Karpas-422 (cell line): ENCODE measurements at regions not wholly inside any gene's neighbourhood (a gene's known extent, or its start where the extent isn't known, plus 50 kb on each side); places are given as distances from the start of the nearest gene placed in this dataset.

Experiments used
- DNase-seq: peaks from one replicate; pipeline ENCODE4 v3.0.0-alpha.2; 2015
- H2AFZ ChIP-seq: fragments of 200-600 bp; sonication (generic); 2 replicates; pipeline ENCODE4 v1.6.1; 2014; ENCODE audit warnings: antibody characterized with exemption, low read length, mixed read lengths
- H3K27ac ChIP-seq: fragments of 200-600 bp; sonication (generic); 2 replicates; pipeline ENCODE4 v1.5.1; 2014; ENCODE audit warnings: mild to moderate bottlenecking, low read length, moderate library complexity
- H3K27me3 ChIP-seq: fragments of 200-600 bp; sonication (generic); 2 replicates; pipeline ENCODE4 v1.6.1; 2014; ENCODE audit warnings: low read length, mixed read lengths
- H3K36me3 ChIP-seq: fragments of 200-600 bp; sonication (generic); 2 replicates; pipeline ENCODE4 v1.6.1; 2014; ENCODE audit warnings: low read length, mixed read lengths; ENCODE audit not compliant: insufficient read depth
- H3K4me1 ChIP-seq: fragments of 200-600 bp; sonication (generic); 2 replicates; pipeline ENCODE4 v1.6.1; 2014; ENCODE audit warnings: mild to moderate bottlenecking, low read length, mixed read lengths
- H3K4me2 ChIP-seq: fragments of 200-600 bp; sonication (generic); 2 replicates; pipeline ENCODE4 v1.6.1; 2014; ENCODE audit warnings: low read length, low read depth, mild to moderate bottlenecking; ENCODE audit not compliant: poor library complexity, severe bottlenecking
- H3K4me3 ChIP-seq: fragments of 200-600 bp; sonication (generic); 2 replicates; pipeline ENCODE4 v1.5.1; 2014; ENCODE audit warnings: mild to moderate bottlenecking, antibody characterized with exemption, low read length, mixed read lengths
- H3K79me2 ChIP-seq: fragments of 200-600 bp; sonication (generic); 2 replicates; pipeline ENCODE4 v1.6.1; 2014; ENCODE audit warnings: mild to moderate bottlenecking, low read length, mixed read lengths
- H3K9ac ChIP-seq: fragments of 200-600 bp; sonication (generic); 2 replicates; pipeline ENCODE4 v1.6.0; 2014; ENCODE audit warnings: low read length
- H3K9me2 ChIP-seq: fragments of 200-600 bp; sonication (generic), shearing (Covaris generic); replicated peaks from 2 replicates; pipeline ENCODE4 v1.6.0; 2014; ENCODE audit warnings: mild to moderate bottlenecking, low read length, moderate library complexity; ENCODE audit not compliant: insufficient read depth
- H3K9me3 ChIP-seq: fragments of 300-700, 200-600 bp; sonication (generic); 2 replicates; pipeline ENCODE4 v1.6.1; 2014; ENCODE audit warnings: low read length, mixed read lengths
- H4K20me1 ChIP-seq: fragments of 200-600 bp; sonication (generic); 2 replicates; pipeline ENCODE4 v1.6.1; 2014; ENCODE audit warnings: mild to moderate bottlenecking, antibody characterized with exemption, low read length, low read depth; ENCODE audit not compliant: insufficient read depth

DNA sequence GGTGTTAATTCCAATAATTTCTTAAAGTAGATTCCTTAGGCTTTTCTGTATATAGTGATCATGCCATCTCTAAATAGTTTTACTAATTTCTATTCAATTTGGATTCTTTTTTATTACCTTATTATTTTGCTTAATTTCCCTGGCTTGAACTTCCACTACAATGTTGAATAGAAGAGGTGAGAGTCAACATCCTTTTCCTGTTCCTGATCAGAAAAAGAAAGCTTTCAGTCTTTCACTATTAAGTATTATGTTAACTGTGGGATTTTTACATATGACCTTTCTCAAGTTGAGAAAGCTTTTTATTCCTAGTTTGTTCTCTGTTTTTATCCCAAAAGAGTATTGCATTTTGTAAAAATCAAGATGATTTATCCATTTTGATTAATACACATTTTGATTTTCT is 574.5 kb upstream of the TLE4 start:
- no peak overlapping the region for H3K9ac ChIP-seq
- H2AFZ ChIP-seq: no peak overlapping the region
- H3K36me3 ChIP-seq: no peaks in the 10 kb centered on the region
- DNase-seq: peak; percentile 2
- H3K79me2 ChIP-seq: no peaks in the 10 kb centered on the region
- no peaks in the 10 kb centered on the region for H3K9me2 ChIP-seq
- no peaks in the 10 kb centered on the region for H3K9me3 ChIP-seq
- H3K27me3 ChIP-seq: no peaks in the 10 kb centered on the region
- H4K20me1 ChIP-seq: no peaks in the 10 kb centered on the region
- no peaks in the 10 kb centered on the region for H3K4me1 ChIP-seq
- H3K4me2 ChIP-seq: no peak overlapping the region
- no peak overlapping the region for H3K27ac ChIP-seq
- no peak overlapping the region for H3K4me3 ChIP-seq

DNA sequence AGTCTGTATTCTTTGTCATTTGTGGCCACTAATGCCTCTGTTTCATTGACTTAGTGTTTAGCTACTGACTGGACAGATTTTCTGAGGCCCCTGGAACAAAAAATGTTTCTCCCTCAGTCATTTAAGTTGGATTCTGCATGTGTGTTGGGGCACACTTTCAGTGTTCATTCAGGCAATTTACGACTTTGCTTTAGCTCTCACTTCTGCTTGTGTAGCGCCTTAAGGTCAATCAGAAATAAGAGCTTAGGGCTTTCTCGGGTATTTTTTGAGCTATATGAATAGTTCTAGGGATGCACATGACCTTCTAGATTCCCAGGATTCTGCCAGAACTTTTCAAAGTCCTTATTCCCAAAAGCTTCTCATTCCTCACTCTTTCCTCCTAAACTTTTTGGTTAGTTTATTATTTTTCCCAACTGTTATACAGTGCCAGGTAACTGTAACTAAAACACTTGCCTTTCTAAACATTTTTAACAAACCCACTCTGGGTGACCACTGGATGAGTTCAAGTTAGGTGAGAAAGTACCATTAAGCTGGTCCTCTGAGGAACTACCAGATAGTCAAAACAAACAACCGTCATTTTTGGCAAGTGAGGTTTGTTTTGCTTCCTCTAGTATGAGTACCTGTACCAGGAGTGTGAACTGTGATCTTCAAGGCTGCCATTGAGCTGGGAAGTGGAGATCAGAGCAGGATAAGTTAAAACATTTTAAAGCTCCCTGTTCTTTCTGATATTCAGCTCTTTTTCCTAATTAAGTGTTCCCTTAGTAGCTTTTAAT is 571.3 kb upstream of the TLE4 start:
- no peaks in the 10 kb centered on the region for H3K36me3 ChIP-seq
- DNase-seq: peak; percentile 22
- H3K9me3 ChIP-seq: no peaks in the 10 kb centered on the region
- H3K27me3 ChIP-seq: no peaks in the 10 kb centered on the region
- H4K20me1 ChIP-seq: no peaks in the 10 kb centered on the region
- H3K4me2 ChIP-seq: no peak overlapping the region
- no peak overlapping the region for H3K4me3 ChIP-seq
- H3K27ac ChIP-seq: no peak overlapping the region
- H3K9me2 ChIP-seq: no peaks in the 10 kb centered on the region
- H2AFZ ChIP-seq: no peak overlapping the region
- H3K9ac ChIP-seq: no peak overlapping the region
- no peaks in the 10 kb centered on the region for H3K79me2 ChIP-seq
- no peaks in the 10 kb centered on the region for H3K4me1 ChIP-seq

DNA sequence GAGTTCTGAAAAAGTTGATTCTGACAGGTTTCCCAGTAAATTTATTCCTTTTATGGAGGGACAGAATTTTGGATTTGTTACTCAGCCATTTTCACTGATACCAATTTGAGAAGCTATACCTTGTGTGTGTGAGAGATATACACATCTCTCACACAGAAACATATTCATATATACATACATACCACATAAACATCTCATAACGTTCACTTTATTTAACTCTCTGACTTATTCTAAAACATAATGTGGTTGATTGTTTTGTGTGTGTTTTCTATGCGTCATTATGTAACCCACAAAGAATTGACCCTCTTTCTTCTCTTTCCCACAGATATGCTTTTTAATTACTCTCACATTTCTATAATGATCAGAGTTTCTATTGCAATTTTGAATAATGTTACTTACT is 570.8 kb upstream of the TLE4 start:
- Histone ChIP-seq H3K4me1 (no peaks in the 10 kb centered on the region), H3K4me2 (no peak overlapping the region), H3K79me2 (no peaks in the 10 kb centered on the region), H3K27ac (no peak overlapping the region), H3K9ac (no peak overlapping the region), H3K36me3 (no peaks in the 10 kb centered on the region), H3K27me3 (no peaks in the 10 kb centered on the region), H3K9me3 (no peaks in the 10 kb centered on the region), H2AFZ (no peak overlapping the region), H4K20me1 (no peaks in the 10 kb centered on the region), H3K4me3 (no peak overlapping the region), H3K9me2 (no peaks in the 10 kb centered on the region)
- no peak for DNase-seq

DNA sequence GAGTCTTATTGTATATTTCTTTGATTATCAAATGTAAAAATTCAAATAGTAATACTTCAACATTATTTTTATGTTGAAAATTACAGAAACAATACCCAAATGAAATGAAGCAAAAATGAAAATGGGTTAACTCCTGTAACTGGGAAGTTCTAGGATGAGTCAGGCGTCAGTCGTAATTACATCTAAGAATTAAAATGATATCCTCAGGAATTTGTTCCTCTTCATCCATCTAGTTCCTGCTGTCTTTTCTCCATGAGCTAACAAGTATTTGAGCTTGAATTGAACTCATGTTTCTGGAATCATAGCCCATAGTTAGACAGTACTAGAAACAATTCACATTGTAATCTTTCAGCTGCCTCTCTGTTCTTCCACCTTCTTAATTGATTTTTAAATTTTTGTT is 568.3 kb upstream of the TLE4 start:
- Histone ChIP-seq H2AFZ (no peak overlapping the region), H3K9me2 (no peaks in the 10 kb centered on the region), H3K27ac (no peak overlapping the region), H3K4me3 (no peak overlapping the region), H3K9me3 (no peaks in the 10 kb centered on the region), H3K9ac (no peak overlapping the region), H3K27me3 (no peaks in the 10 kb centered on the region), H3K4me2 (no peak overlapping the region), H3K79me2 (no peaks in the 10 kb centered on the region), H4K20me1 (no peaks in the 10 kb centered on the region), H3K4me1 (no peaks in the 10 kb centered on the region), H3K36me3 (no peaks in the 10 kb centered on the region)
- no peak for DNase-seq

DNA sequence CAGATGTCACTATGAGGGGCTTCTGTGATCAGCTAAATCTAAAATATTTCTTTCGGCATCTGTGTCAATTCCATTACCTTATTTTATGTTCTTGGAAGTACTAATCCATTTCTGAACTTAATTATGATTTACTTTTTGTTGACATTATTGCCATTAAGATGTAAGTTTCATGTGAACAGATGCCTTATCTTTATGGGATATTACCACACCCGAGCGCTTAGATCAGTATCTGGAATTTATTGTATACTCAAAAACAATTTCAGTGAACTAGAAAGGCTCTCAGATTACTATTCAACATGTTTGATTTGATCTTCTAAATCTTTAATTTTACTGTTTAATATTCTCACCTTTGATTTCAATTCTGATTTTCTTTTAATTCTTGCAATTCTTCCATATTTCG is 567.7 kb upstream of the TLE4 start:
- H3K4me2 ChIP-seq: no peak overlapping the region
- H3K9ac ChIP-seq: no peak overlapping the region
- H3K27me3 ChIP-seq: no peaks in the 10 kb centered on the region

DNA sequence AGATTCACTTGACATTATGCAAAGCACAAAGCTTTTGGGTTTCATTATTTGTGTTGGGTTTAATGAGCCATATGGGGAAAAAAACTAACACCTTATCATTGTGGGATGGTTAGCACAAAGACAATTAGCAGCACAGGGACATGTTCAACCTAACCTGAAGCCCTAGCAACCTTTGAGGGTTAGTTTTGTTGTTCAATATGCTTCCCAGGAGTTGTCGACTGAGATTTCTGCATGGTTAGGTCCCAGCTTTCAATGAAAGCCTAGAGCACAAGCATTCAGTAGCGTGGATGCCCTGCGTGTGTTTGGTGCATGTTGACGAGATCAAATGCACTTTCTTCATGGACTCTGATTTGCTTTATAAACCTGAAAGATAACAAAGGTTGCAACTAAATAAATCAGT is 565.2 kb upstream of the TLE4 start:
- H3K9ac ChIP-seq: no peak overlapping the region
- H3K27me3 ChIP-seq: 0 out of 2 replicates have a peak, but pooled peaks cover 3% of the 10 kb centered on the region
- H3K4me3 ChIP-seq: no peak overlapping the region
- H3K4me2 ChIP-seq: no peak overlapping the region
- H3K79me2 ChIP-seq: no peaks in the 10 kb centered on the region
- no peaks in the 10 kb centered on the region for H3K9me2 ChIP-seq
- no peak overlapping the region for H3K27ac ChIP-seq
- H4K20me1 ChIP-seq: no peaks in the 10 kb centered on the region
- no peak for DNase-seq
- H3K36me3 ChIP-seq: no peaks in the 10 kb centered on the region
- H2AFZ ChIP-seq: no peak overlapping the region
- no peaks in the 10 kb centered on the region for H3K4me1 ChIP-seq
- no peaks in the 10 kb centered on the region for H3K9me3 ChIP-seq

More for the DNA sequence above, 567.7 kb upstream of the TLE4 start:
- H3K27ac ChIP-seq: no peak overlapping the region
- no peaks in the 10 kb centered on the region for H3K79me2 ChIP-seq
- H4K20me1 ChIP-seq: no peaks in the 10 kb centered on the region
- H2AFZ ChIP-seq: no peak overlapping the region
- no peaks in the 10 kb centered on the region for H3K9me2 ChIP-seq
- H3K36me3 ChIP-seq: no peaks in the 10 kb centered on the region
- no peak for DNase-seq
- no peak overlapping the region for H3K4me3 ChIP-seq
- no peaks in the 10 kb centered on the region for H3K9me3 ChIP-seq
- H3K4me1 ChIP-seq: no peaks in the 10 kb centered on the region

DNA sequence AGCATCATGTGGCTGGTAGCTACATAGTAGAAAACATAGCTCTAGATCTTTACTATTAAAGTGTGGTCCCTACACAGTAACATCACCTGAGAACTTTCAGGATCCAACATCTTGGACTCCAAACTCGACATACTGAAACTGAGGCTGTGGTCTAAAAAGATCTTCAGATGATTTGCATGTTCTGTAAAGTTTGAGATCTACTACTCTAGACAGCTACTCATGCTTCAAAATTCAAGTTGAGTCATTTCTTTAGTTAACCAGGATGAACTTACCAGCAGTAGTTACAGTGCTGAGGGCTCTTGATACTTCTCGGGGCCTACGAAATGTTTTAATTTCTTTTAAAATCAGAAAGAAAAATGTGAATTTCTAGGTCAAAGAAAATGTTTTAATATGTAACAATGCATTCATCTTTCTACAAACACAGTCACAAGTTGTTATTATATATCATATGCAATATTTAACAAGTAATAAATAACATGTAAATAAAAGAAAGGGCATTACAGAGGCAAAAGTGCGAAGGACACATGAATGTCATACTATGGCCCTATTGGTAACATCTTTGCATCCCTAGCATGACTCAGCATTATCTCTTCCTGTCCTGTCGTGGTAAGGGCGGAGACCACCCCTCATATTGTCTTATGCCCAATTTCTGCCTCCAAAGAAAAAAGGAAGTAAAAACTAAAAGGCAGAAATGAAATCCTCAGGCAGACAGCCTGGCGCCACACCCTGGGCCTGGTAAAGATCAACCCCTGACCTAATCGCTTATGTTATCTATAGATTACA is 563.9 kb upstream of the TLE4 start:
- no peaks in the 10 kb centered on the region for H3K9me2 ChIP-seq
- no peak overlapping the region for H2AFZ ChIP-seq
- no peak overlapping the region for H3K27ac ChIP-seq
- no peaks in the 10 kb centered on the region for H3K9me3 ChIP-seq
- no peaks in the 10 kb centered on the region for H3K36me3 ChIP-seq
- no peak for DNase-seq
- no peaks in the 10 kb centered on the region for H4K20me1 ChIP-seq
- H3K9ac ChIP-seq: no peak overlapping the region
- H3K27me3 ChIP-seq: 0 out of 2 replicates have a peak, but pooled peaks cover 3% of the 10 kb centered on the region
- H3K4me2 ChIP-seq: no peak overlapping the region
- H3K4me3 ChIP-seq: no peak overlapping the region
- no peaks in the 10 kb centered on the region for H3K79me2 ChIP-seq
- no peaks in the 10 kb centered on the region for H3K4me1 ChIP-seq

DNA sequence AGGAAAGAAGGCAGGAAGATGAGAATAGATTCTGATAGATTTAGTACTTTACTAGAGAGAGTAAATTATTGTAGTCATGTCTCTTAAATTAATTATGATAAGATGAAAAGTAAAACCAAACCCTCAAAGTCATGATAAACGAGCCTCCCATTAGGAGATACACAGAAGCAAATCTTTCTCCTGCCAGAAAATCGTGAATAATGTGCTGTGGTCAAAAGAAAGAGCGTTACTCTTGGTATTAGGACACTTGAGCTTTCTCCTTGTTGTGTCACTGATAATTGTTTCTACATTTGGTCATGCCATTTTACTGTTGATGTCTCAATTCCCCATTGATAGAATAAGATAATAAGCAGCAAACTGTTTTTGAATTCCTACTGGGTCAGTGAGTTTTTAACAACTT is 562.8 kb upstream of the TLE4 start:
- peak; percentile 23 for DNase-seq
- Histone ChIP-seq H3K9me2 (no peaks in the 10 kb centered on the region), H3K9me3 (no peaks in the 10 kb centered on the region), H3K4me1 (no peaks in the 10 kb centered on the region), H3K36me3 (no peaks in the 10 kb centered on the region), H3K27ac (no peak overlapping the region), H3K4me2 (no peak overlapping the region), H2AFZ (no peak overlapping the region), H4K20me1 (no peaks in the 10 kb centered on the region), H3K27me3 (0 out of 2 replicates have a peak, but pooled peaks cover 3% of the 10 kb centered on the region), H3K4me3 (no peak overlapping the region), H3K79me2 (no peaks in the 10 kb centered on the region), H3K9ac (no peak overlapping the region)
